ENCODE measurements at regions not wholly inside any gene's neighbourhood (a gene's known extent, or its start where the extent isn't known, plus 50 kb on each side); places are given as distances from the start of the nearest gene placed in this dataset.
A peak's percentile ranks its signal among the peaks of the same experiment; 100 is the strongest.
"Not testable (repeated sequence)": the region's sequence is repeated elsewhere in the genome, so short reads cannot be mapped to it uniquely, and the experiment has no call there.

GRCh38 chr4:25474690-25475089 lies 97.6 kb downstream of the ANAPC4 start:
- no peak for DNase-seq

GRCh38 chr4:25477221-25477620 lies 100.2 kb downstream of the ANAPC4 start:
- no peak for DNase-seq

GRCh38 chr4:25481648-25482047 lies 104.6 kb downstream of the ANAPC4 start:
- no peak for DNase-seq

- DNase-seq: peak; percentile 69
Measured at GRCh38 chr4:25484243-25484721, 107.2 kb downstream of the ANAPC4 start.

GRCh38 chr4:25485104-25485503 lies 108.0 kb downstream of the ANAPC4 start:
- no peak for DNase-seq

- no peak for DNase-seq
Measured at GRCh38 chr4:25486171-25486570, 109.1 kb downstream of the ANAPC4 start.

- no peak for DNase-seq
Measured at GRCh38 chr4:25487155-25487554, 110.1 kb downstream of the ANAPC4 start.

GRCh38 chr4:25489253-25489797 lies 112.3 kb downstream of the ANAPC4 start:
- no peak for DNase-seq

- DNase-seq: no peak
Measured at GRCh38 chr4:25493466-25493865, 116.4 kb downstream of the ANAPC4 start.

GRCh38 chr4:25494166-25494565 lies 117.1 kb downstream of the ANAPC4 start:
- no peak for DNase-seq

GRCh38 chr4:25500626-25501316 lies 123.7 kb downstream of the ANAPC4 start:
- peak; percentile 89 for DNase-seq

- no peak for DNase-seq
Measured at GRCh38 chr4:25502115-25502514, 125.1 kb downstream of the ANAPC4 start.

- no peak for DNase-seq
Measured at GRCh38 chr4:25503779-25504178, 126.7 kb downstream of the ANAPC4 start.

GRCh38 chr4:25504932-25505636 lies 128.0 kb downstream of the ANAPC4 start:
- no peak for DNase-seq

GRCh38 chr4:25505637-25505991 lies 128.6 kb downstream of the ANAPC4 start:
- no peak for DNase-seq

- DNase-seq: no peak
Measured at GRCh38 chr4:25506032-25506571, 129.0 kb downstream of the ANAPC4 start.

GRCh38 chr4:25509646-25510045 lies 132.6 kb downstream of the ANAPC4 start:
- DNase-seq: peak; percentile 8

GRCh38 chr4:25511823-25512222 lies 134.8 kb downstream of the ANAPC4 start:
- not testable (repeated sequence) for DNase-seq

- DNase-seq: no peak
Measured at GRCh38 chr4:25513814-25514213, 136.8 kb downstream of the ANAPC4 start.

GRCh38 chr4:25523405-25523804 lies 132.2 kb upstream of the SLC34A2 start:
- DNase-seq: no peak

- DNase-seq: no peak
Measured at GRCh38 chr4:25524663-25525062, 131.0 kb upstream of the SLC34A2 start.

GRCh38 chr4:25525896-25526295 lies 129.8 kb upstream of the SLC34A2 start:
- DNase-seq: no peak

- no peak for DNase-seq
Measured at GRCh38 chr4:25527034-25527433, 128.6 kb upstream of the SLC34A2 start.

GRCh38 chr4:25528391-25528790 lies 127.3 kb upstream of the SLC34A2 start:
- DNase-seq: no peak

All from NCI-H146 (cell line).